K562 (cell line): ENCODE measurements at regions not wholly inside any gene's neighbourhood (a gene's known extent, or its start where the extent isn't known, plus 50 kb on each side); places are given as distances from the start of the nearest gene placed in this dataset.

ENCODE experiments used
- ATAC-seq: fragments of 200-7000 bp; cut with Tn5 transposase; 3 replicates; pipeline ENCODE4 v1.9.1; 2020; ENCODE audit warnings: moderate library complexity
- BruUV-seq: library from RNA; stranded (reverse); fragments of 400-500 nt; replicated peaks from 2 replicates; lab custom pipeline; 2021; lab: Mats Ljungman, UMichigan
- CTCF ChIA-PET: fragments of 300-600 bp; formaldehyde crosslinking; extraction: SDS; loops from one replicate; lab custom pipeline; 2021; ENCODE audit warnings: low intra/inter-chr PET ratio; lab: Yijun Ruan, JAX
- POLR2A ChIA-PET: fragments of 300-600, 350-650 bp; sonication (Branson Sonifier 250); formaldehyde crosslinking; extraction: SDS; loops from one replicate; lab custom pipeline; 2021; ENCODE audit warnings: antibody characterized with exemption, inconsistent platforms; lab: Yijun Ruan, JAX
- DNase-seq, 4 experiments: peaks; one replicate each; pipeline versions ENCODE4 v3.0.0 to v3.0.0-alpha.2; 2011 to 2018; ENCODE audit warnings: low spot score in 3 of 4, mixed read lengths in 3 of 4; ENCODE audit errors: extremely low read depth in 1 of 4
- FAIRE-seq: peaks from 2 replicates; lab custom pipeline; 2011; peaks lifted over from hg19 to GRCh38; lab: Jason Lieb, UNC
- H2AFZ ChIP-seq: 2 replicates; pipeline ENCODE4 v1.6.0; 2011; ENCODE audit warnings: low read depth, low read length, control low read depth, inconsistent platforms
- H3K27ac ChIP-seq: fragments of 200-600 bp; 3 replicates; pipeline ENCODE4 v1.8.0; 2011; ENCODE audit warnings: low read depth, mild to moderate bottlenecking, control low read depth, inconsistent platforms, low read length, moderate library complexity, mixed read lengths; ENCODE audit errors: extremely low read depth
- H3K27me3 ChIP-seq, 2 experiments: fragments of 300-600 bp in 1 of 2; 2 replicates in 1 of 2; 3 replicates in 1 of 2; pipeline versions ENCODE4 v1.6.0 to v1.8.0; 2011; ENCODE audit warnings: inconsistent platforms in 2 of 2, low read length in 2 of 2, mild to moderate bottlenecking in 1 of 2, mixed read lengths in 1 of 2, moderate library complexity in 1 of 2; ENCODE audit not compliant: control insufficient read depth in 2 of 2, insufficient read depth in 2 of 2
- H3K36me3 ChIP-seq: fragments of 300-600 bp; 3 replicates; pipeline ENCODE4 v1.8.0; 2011; ENCODE audit warnings: mild to moderate bottlenecking, low read length, inconsistent platforms; ENCODE audit not compliant: control insufficient read depth, insufficient read depth
- H3K4me1 ChIP-seq, 2 experiments: fragments of 200-600 bp in 1 of 2; replicated peaks in 1 of 2; 2 replicates in 1 of 2; 3 replicates in 1 of 2; pipeline versions ENCODE4 v1.5.1 to v1.8.0; 2011; ENCODE audit warnings: inconsistent platforms in 2 of 2, low read length in 2 of 2, mild to moderate bottlenecking in 1 of 2, mixed read lengths in 1 of 2, moderate library complexity in 1 of 2; ENCODE audit not compliant: control insufficient read depth in 2 of 2, insufficient read depth in 2 of 2
- H3K4me2 ChIP-seq: 2 replicates; pipeline ENCODE4 v1.6.1; 2011; ENCODE audit warnings: low read length, control low read depth, inconsistent platforms, mixed read lengths; ENCODE audit not compliant: insufficient read depth
- H3K4me3 ChIP-seq: fragments of 200-600 bp; sonication (generic), shearing (Covaris generic); 2 replicates; pipeline ENCODE4 v1.5.1; 2016; ENCODE audit warnings: control low read depth, inconsistent platforms
- H3K79me2 ChIP-seq: fragments of 200-600 bp; 3 replicates; pipeline ENCODE4 v1.8.0; 2011; ENCODE audit warnings: low read length, inconsistent platforms; ENCODE audit not compliant: control insufficient read depth, insufficient read depth
- H3K9ac ChIP-seq, 2 experiments: 2 replicates each; pipeline versions ENCODE4 v1.6.0 to v1.6.1; 2011; ENCODE audit warnings: low read depth in 2 of 2, low read length in 2 of 2, control low read depth in 1 of 2, inconsistent platforms in 1 of 2, mild to moderate bottlenecking in 1 of 2, mixed read lengths in 1 of 2; ENCODE audit not compliant: insufficient read depth in 1 of 2
- H3K9me1 ChIP-seq: one replicate; pipeline ENCODE4 v1.6.0; 2011; ENCODE audit warnings: inconsistent platforms, mild to moderate bottlenecking, low read length, moderate library complexity; ENCODE audit not compliant: control insufficient read depth, insufficient read depth
- H3K9me3 ChIP-seq: replicated peaks from 2 replicates; pipeline ENCODE4 v1.5.1; 2011; ENCODE audit warnings: low read depth, low read length, inconsistent platforms; ENCODE audit not compliant: control insufficient read depth, insufficient read depth
- H4K20me1 ChIP-seq: replicated peaks from 2 replicates; pipeline ENCODE4 v1.6.1; 2011; ENCODE audit warnings: low read length, inconsistent platforms, mixed read lengths; ENCODE audit not compliant: control insufficient read depth, insufficient read depth
- DPF2 ChIP-seq: fragments of 450-650 bp; IDR thresholded peaks from 2 replicates; pipeline ENCODE4 v1.6.1; 2016
- ZFP36 ChIP-seq: fragments of 150-350 bp; IDR thresholded peaks from 2 replicates; pipeline ENCODE4 v1.6.1; 2018; ENCODE audit warnings: low read length, low read depth; ENCODE audit not compliant: partially characterized antibody
- ZMIZ1 ChIP-seq, 2 experiments: fragments of 150-350 bp in 1 of 2; IDR thresholded peaks; 2 replicates each; pipeline ENCODE4 v1.6.1; 2012 to 2016; ENCODE audit warnings: low read depth in 2 of 2, low read length in 2 of 2, mild to moderate bottlenecking in 1 of 2, moderate library complexity in 1 of 2
- WGBS: fragments of 100-300 bp; shearing (Covaris generic); methylation state at CpG from one replicate; pipeline ENCODE4 v1.1.6; 2016; ENCODE audit warnings: low coverage, mixed read lengths; ENCODE audit not compliant: insufficient coverage; ENCODE audit errors: missing lambda C conversion rate; 5-methylcytosine and 5-hydroxymethylcytosine counted together
- in situ Hi-C: fragments of 300-500 bp; cut with MboI; formaldehyde crosslinking; loops from 4 replicates; pipeline ENCODE4 v1.15.0; 2018; ENCODE audit warnings: inconsistent platforms, mixed read lengths
- intact Hi-C: fragments of 100-400 bp; cut with micrococcal nuclease; formaldehyde crosslinking; loops from 2 replicates; pipeline ENCODE4 v1.14.2; 2022

GRCh38 chr10:125225051-125225450 is 64.7 kb upstream of the CTBP2 start:
- no peak overlapping the region for H3K4me2 ChIP-seq
- no peak for ATAC-seq
- H3K27ac ChIP-seq = no peak overlapping the region
- no peak overlapping the region for H3K4me3 ChIP-seq
- in situ Hi-C loops (no loop called here), intact Hi-C loops (no loop called here)
- no peaks in the 10 kb centered on the region for H4K20me1 ChIP-seq
- H3K36me3 ChIP-seq = no peaks in the 10 kb centered on the region
- H3K9ac ChIP-seq = no peak overlapping the region
- H2AFZ ChIP-seq = no peak overlapping the region
- H3K9me1 ChIP-seq = no peaks in the 10 kb centered on the region
- TF ChIP-seq ZFP36 (peak; percentile 10), ZMIZ1 (IDR thresholded peaks at IDR 0.05; ENCODE audit: low read depth in 2 of 2, low read length in 2 of 2) (no peak), DPF2 (no peak)
- H3K4me1 ChIP-seq = no peaks in the 10 kb centered on the region
- ChIA-PET POLR2A (no interaction called here), CTCF (no interaction called here)
- peaks cover 6 to 37% of the 10 kb centered on the region in 2 experiments; a peak in 3 of 5 replicates for H3K27me3 ChIP-seq
- FAIRE-seq = no peak
- DNase-seq = no peak
- no TSS peak for BruUV-seq
- H3K9me3 ChIP-seq = no peaks in the 10 kb centered on the region
- no peaks in the 10 kb centered on the region for H3K79me2 ChIP-seq
- 0% methylated on average over 3 of the region's 3 CpGs for WGBS
